Brain pericyte (primary cell): ENCODE measurements at regions not wholly inside any gene's neighbourhood (a gene's known extent, or its start where the extent isn't known, plus 50 kb on each side); places are given as distances from the start of the nearest gene placed in this dataset.

Experiments used
- DNase-seq: peaks from one replicate; pipeline ENCODE4 v3.0.0-alpha.2; 2012; ENCODE audit warnings: low read depth, low spot score

- no peak for DNase-seq
These were observed 186.2 kb downstream of the NEDD1 start for GRCh38 chr12:97093187-97093683.

GRCh38 chr12:97097734-97098133, 190.7 kb downstream of the NEDD1 start:
- no peak for DNase-seq

DNA sequence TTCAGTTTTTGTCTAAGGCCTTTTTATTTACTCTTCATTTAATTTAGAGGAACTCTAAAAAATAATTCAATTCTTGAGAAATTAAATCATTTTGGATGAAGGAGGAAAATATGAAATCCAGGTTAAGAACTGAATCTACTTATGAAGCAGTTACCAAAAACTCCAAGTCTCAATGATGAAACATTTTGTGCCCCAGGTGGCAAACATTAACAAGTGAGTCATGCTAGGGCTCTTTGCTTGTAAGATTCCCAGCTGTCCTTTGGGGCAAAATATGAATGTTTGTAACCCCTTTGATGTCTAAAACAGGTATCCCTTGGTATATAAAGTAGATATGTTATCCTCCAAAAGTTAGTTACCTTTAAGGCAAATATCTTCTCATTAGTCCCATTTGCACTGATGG, 202.4 kb downstream of the NEDD1 start:
- DNase-seq: no peak

DNA sequence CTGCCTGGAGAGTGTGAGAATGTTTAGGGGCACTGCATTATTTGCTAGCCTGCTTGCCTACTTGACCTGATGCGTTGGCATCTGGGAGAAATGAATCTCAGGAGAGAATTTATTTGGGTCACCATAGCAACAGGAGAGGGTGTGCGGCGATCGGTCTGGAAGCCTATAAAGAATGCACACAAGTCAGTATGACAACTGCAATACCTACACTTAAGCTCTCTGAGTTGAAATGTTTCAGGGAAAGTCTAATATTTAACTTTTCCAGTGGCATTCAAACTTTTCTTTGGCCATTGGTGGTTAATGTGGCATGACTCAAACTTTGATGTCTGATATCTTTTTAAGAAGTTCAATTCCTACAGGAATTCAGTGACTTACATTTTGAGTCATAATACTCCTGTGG, 205.1 kb downstream of the NEDD1 start:
- no peak for DNase-seq

- no peak for DNase-seq
These were observed 211.8 kb downstream of the NEDD1 start for GRCh38 chr12:97118796-97119375.

DNA sequence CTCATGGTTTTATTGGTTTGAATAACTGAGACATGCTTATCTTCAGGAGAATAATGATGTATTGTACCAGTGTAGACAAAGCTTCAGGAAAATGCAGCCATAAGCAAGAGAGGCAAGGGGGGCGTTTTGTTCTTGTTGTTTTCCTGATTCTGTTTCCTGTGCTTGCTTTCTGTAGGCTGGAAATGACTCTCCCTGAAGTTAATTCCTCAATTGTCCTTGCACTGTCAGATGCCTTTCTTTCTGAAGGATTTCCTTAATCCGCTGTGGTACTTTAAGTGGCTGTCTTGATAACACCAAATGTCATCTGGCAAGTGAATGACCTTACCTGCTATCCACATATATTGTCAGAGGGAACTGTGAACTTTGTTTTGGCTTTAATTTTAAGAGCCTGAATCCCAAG, 220.0 kb downstream of the NEDD1 start:
- DNase-seq: no peak

GRCh38 chr12:97131220-97131981, 224.3 kb downstream of the NEDD1 start:
- DNase-seq: no peak

- DNase-seq: no peak
These were observed 225.2 kb downstream of the NEDD1 start for GRCh38 chr12:97132270-97132669.

DNA sequence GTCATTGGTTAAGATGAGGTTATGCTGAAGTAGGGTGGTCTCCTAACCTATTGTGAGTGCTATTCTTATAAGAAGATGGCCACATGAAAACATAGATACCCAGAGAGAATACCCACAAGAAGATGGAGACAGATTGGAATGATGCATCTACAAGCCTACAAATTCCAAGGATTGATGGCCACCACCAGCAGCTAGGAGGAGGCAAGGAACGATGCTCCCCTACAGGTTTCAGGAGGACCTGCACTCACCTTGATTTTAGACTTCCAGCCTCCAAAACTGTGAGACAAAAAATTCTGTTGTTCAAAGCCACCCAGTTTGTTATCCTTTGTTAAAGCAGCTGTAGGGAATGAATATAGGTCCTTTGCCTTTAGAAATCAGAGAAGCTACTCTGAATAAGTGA, 227.4 kb downstream of the NEDD1 start:
- DNase-seq: no peak

GRCh38 chr12:97140355-97140754, 233.3 kb downstream of the NEDD1 start:
- DNase-seq: no peak

- DNase-seq: no peak
These were observed 235.8 kb downstream of the NEDD1 start for GRCh38 chr12:97142737-97143410.

DNA sequence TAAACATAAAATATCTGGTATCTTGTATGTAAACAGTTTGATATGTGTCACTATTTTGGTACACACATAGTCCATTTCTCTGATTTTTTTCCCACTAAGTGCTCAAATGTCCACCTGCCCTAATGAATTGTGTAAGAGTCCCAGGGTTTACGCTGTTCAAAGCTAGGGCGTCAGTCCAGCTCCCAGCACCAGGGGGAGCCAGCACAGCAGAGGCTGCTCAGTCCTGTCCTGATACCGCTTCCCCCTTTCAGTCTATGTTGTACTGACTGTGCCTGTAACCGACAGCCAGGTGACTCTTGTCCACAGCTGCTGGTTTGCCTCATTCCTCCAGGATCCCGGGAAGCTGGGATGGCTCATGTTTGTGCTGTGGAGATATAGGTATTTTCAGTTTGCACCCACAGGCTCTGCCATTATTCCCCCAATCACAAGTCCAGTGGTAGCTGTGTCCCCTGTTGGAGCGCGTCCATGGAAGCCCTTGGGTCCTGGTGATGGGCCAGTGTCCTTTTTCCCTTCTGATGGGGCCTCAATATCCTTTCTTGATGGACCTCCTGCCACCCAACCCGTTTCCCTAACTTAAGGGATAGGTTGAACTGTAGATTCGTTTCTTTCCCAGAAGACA, 242.0 kb downstream of the NEDD1 start:
- no peak for DNase-seq

GRCh38 chr12:97151481-97151880, 244.4 kb downstream of the NEDD1 start:
- no peak for DNase-seq

DNA sequence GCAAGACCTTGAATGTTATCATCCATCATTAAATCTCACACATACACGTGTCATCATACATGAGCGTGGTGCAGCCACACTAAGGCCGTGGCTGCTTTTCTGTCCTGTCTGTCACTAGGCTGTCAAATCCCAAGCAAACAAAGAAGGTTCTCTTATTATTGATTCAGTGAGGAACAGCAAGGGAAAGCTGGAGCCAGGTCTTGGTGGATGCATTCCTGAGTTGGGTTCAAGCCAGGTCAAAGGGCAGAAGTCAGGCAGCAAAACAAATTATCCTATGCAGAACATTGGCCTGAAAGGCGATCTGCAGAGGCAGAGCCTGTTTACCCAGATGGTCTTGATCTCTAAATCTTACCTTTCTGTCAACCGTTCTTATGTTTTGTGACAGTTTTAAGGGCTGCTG, 252.3 kb downstream of the NEDD1 start:
- DNase-seq: no peak

DNA sequence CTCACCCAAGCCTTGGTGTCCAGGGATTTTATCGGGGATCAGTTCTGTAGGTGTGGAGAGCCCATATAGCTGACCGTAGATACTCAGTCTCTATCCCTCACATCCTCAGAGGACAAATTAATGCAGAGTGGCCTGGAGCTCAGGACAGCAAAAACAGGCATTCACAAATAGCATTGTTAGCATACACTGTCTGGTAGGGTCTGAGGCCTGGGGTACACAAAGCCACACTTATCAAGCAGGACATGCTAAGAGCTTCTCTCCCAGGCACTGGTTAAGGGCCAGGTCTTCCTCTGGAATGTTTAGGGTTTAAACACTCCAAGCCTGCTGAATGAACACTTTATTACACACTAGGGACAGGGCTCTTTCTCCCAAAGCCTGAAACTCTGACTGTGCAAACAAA, 253.2 kb downstream of the NEDD1 start:
- no peak for DNase-seq

DNA sequence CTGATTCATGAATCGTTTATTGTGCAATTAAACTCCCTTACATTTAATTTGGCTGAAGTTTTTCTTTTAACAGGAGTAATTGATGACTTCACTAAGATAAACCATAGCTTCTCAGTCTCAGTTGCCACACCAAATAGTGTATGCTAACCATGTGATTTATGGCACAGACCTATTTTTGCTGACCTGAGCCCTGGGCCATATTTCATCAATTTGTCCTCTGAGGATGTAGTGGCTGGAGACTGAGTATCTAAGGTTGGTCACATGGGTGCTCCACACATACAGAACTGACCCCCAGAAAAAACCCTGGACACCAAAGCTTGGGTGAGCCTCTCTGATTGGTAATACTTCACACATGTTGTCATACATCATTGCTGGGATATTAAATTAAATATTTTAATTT, 255.1 kb downstream of the NEDD1 start:
- DNase-seq: no peak

DNA sequence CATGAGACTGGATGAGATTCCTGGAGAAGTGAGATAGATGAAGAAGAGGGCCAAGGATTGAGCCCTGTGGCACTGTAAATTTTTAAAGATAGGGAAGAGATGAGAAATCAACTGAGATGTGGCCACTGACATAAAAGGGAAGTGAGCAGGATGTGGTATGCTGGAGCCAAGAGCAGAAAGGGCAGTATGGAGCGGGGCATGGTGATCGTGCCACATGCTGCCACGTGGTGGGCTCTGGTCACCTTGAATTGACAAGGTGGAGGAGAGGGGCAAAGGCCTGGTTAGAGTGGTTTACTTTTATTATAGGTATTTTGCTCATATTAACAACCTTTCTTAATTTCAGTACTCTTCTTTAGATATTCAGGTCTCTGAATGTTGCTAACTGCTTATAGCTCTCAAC, 257.9 kb downstream of the NEDD1 start:
- DNase-seq: no peak

DNA sequence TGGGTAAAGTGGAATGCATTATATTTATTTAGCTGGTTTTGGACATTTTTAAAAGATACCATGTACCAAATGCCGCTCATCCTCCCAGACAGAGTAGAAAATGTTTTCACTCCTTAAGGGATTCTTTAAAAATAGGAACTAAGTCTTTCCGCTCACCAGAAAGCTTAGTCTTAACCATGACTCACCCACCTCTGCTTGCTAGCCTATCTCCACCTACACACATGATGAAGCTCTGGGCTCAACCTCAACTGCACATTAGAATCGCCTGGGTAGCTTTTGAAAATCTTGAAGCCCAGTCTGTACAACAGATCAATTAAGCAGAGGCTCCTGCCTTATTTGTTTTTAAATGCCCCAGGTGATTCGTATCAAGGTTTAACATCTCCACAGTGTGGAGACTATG, 260.5 kb downstream of the NEDD1 start:
- no peak for DNase-seq

GRCh38 chr12:97168804-97169203, 261.7 kb downstream of the NEDD1 start:
- DNase-seq: no peak

- no peak for DNase-seq
These were observed 263.0 kb downstream of the NEDD1 start for GRCh38 chr12:97169889-97170567.

DNA sequence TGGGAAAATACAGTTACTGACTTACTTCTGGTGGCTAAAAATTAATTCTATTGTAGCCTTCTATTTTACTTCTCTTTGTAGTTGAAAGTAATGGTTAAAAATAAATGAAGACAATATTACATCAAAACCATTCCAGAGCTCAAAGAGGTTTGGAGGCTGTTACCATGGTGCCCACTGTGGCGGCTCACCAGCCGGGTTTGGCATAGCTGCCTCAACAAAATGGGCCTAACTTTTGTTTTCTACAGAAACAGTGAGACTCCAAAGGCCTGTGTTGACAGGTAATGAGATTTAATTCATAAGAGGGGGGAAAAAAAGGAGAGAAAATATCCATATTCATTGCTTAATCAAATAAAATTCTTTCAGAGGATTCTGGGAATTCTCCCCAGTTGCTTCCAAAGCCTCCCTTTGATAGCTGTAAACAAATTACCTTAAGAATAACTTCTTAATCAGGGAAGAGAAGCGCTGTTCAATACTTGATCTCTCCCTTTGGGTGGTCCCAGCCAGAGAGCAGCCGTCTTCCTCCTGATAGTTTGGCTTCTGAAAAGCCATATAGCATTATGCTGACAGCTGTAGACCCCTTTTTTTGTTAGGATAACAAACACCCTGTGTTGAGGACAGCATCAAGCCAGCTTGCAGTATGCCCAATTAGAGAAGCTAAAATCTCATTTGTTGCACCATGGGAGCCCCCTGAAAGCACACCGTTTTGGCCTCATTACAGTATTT, 266.8 kb downstream of the NEDD1 start:
- no peak for DNase-seq
